ENCODE measurements at regions not wholly inside any gene's neighbourhood (a gene's known extent, or its start where the extent isn't known, plus 50 kb on each side); places are given as distances from the start of the nearest gene placed in this dataset.

DNA sequence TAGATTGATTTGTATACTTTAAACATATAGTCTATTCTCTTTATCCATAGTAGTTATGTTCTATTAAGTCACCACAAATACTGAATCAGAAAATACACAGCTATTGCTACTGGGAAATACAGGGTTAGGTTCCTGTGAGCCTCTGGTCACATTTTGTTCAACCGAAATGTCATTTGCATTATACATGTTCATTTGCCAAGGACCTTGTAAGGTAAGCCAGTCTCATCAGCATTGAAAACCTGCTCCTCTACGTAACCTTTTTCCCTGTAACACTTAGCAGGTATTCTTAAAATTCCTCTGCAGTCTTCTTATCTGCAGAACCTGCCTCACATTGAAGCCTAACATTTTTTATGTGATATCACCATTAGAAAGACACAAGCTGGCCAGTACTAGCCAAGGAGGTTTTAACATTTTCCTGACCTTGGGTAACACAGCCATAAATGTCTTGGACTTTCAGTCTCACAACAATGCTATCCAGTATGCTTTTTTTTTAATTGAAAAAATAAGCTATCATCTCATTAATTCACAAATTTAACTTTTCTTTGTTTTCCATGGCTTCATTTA lies 765.7 kb upstream of the IGFBP7 start:
- H3K4me3 ChIP-seq (ENCODE audit: low read depth, low read length): no peak overlapping the region
- in situ Hi-C loops (cut with HindIII; ENCODE audit: low sequenced_read_pairs): no loop called here
- TF ChIP-seq, protein P1, sequence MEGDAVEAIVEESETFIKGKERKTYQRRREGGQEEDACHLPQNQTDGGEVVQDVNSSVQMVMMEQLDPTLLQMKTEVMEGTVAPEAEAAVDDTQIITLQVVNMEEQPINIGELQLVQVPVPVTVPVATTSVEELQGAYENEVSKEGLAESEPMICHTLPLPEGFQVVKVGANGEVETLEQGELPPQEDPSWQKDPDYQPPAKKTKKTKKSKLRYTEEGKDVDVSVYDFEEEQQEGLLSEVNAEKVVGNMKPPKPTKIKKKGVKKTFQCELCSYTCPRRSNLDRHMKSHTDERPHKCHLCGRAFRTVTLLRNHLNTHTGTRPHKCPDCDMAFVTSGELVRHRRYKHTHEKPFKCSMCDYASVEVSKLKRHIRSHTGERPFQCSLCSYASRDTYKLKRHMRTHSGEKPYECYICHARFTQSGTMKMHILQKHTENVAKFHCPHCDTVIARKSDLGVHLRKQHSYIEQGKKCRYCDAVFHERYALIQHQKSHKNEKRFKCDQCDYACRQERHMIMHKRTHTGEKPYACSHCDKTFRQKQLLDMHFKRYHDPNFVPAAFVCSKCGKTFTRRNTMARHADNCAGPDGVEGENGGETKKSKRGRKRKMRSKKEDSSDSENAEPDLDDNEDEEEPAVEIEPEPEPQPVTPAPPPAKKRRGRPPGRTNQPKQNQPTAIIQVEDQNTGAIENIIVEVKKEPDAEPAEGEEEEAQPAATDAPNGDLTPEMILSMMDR (IDR thresholded peaks at IDR 0.05; ENCODE audit: low read depth, low read length, missing control alignments): no peak
- DNase-seq (ENCODE audit: low read depth): no peak

DNA sequence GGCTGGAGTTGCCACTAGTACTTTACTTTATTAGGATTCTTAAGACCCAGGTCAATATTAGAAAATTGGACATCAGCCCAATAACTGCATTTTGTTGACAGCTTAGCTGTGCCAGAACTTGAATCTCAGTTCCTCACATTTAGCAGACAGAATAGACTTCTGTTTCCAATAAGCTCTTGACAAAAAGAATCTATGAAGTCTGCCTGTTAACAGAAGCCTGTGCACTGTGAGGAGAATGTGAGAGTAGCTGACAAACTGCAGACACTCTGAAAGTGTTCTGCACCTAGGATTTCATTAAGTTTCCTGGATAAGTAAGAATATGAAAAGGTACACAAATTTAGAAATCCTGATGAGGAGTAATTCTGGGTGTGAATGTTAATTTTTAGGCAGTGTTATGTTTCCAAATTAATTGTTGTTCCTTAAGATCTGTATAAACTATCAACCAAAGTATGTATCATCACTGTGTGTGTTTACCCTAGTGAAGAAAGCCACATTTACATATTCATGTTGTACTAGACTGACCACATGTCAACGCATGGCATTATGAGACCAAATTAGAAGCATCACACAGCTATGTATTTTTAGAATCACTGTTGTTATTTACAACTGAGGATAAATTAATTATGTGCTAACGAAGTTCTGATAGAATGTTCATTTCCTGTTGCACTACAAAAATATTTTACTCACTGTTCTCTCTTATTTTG lies 756.4 kb upstream of the IGFBP7 start:
- in situ Hi-C loops (cut with HindIII; ENCODE audit: low sequenced_read_pairs): no loop called here
- TF ChIP-seq, protein P1 (IDR thresholded peaks at IDR 0.05; ENCODE audit: low read depth, low read length, missing control alignments): no peak
- H3K4me3 ChIP-seq (ENCODE audit: low read depth, low read length): no peak overlapping the region
- no peak for DNase-seq (ENCODE audit: low read depth)

DNA sequence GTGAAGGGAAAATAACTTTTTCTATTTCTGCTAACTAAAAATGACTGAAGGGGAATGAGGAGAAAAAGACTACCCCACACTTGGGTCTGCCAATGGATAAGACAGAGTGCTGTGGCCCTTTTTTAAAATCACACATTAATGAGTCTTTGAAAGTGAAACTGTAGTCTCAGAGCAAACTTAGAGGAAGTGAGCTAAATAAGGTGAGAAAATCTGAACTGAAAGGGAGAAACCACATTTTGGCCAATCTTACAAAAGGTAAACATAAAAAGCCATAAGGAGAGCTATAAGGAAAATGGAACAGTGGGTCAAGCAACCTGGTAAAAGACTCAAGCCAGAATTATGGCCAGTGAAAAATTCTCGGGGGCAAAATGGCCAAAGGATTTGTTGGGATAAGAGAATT lies 755.1 kb upstream of the IGFBP7 start:
- no peak overlapping the region for H3K4me3 ChIP-seq (ENCODE audit: low read depth, low read length)
- in situ Hi-C loops (cut with HindIII; ENCODE audit: low sequenced_read_pairs): no loop called here
- no peak for DNase-seq (ENCODE audit: low read depth)
- TF ChIP-seq, protein P1 (IDR thresholded peaks at IDR 0.05; ENCODE audit: low read depth, low read length, missing control alignments): no peak

DNA sequence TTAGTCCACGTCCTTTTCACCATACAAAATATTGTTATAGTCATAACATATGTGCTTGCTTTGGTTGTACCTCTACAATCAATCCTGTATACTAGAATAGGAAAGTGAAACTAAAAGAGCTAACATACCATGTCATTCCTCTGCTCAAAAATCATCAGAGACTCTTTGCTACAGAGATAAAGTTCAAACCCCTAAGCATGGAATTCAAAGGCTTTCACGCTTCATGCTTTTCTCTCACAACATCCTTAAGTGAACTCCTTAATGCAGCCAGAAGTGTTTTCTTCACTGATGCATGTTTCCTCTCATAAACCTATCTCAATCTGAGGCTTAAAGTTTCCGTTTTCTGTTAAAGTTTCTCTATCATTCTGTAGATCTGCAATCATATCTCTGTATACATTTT lies 744.6 kb upstream of the IGFBP7 start:
- no peak overlapping the region for H3K4me3 ChIP-seq (ENCODE audit: low read depth, low read length)
- in situ Hi-C loops (cut with HindIII; ENCODE audit: low sequenced_read_pairs): no loop called here
- TF ChIP-seq, protein P1 (IDR thresholded peaks at IDR 0.05; ENCODE audit: low read depth, low read length, missing control alignments): no peak
- no peak for DNase-seq (ENCODE audit: low read depth)

DNA sequence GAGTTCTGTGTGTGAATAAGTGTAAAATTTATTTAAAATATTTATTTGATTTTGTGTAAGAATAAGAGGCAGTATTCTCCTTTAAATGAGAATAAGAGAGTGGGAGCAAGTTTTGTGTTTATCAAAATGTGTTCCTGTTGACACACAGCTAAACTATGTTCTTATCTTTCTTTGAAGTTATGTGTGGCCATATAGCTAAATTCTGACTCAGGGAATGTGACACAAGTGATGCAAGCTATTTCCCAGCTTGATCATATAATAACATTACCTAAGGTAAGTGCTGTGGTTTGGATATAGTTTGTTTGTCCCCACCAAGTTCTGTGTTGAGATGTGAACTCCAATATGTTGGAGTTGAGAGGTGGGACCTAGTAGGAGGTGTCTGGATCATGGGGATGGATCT lies 740.0 kb upstream of the IGFBP7 start:
- DNase-seq (ENCODE audit: low read depth): no peak
- in situ Hi-C loops (cut with HindIII; ENCODE audit: low sequenced_read_pairs): no loop called here
- TF ChIP-seq, protein P1 (IDR thresholded peaks at IDR 0.05; ENCODE audit: low read depth, low read length, missing control alignments): no peak
- H3K4me3 ChIP-seq (ENCODE audit: low read depth, low read length): no peak overlapping the region

DNA sequence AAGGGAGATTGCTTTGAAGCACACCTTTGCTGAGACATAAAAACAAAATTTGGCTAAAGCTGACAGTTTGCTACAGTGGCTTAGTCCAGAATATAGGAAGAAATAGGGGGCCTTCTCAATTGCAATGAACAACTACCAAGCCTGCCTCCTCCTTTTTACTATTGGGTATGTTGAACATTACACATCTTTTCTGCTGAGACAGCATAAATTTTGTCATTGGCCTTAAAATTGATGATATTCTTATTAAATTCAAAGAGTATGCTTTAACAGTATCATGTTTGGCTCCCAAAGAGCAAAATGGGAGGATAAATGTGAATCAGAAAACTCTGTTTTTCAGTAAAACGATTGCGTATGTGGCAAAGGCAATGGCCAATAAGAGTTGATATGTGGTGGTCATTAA lies 721.9 kb upstream of the IGFBP7 start:
- no peak for DNase-seq (ENCODE audit: low read depth)
- TF ChIP-seq, protein P1 (IDR thresholded peaks at IDR 0.05; ENCODE audit: low read depth, low read length, missing control alignments): no peak
- H3K4me3 ChIP-seq (ENCODE audit: low read depth, low read length): no peak overlapping the region
- in situ Hi-C loops (cut with HindIII; ENCODE audit: low sequenced_read_pairs): no loop called here
